ENCODE measurements at regions not wholly inside any gene's neighbourhood (a gene's known extent, or its start where the extent isn't known, plus 50 kb on each side); places are given as distances from the start of the nearest gene placed in this dataset.

DNA sequence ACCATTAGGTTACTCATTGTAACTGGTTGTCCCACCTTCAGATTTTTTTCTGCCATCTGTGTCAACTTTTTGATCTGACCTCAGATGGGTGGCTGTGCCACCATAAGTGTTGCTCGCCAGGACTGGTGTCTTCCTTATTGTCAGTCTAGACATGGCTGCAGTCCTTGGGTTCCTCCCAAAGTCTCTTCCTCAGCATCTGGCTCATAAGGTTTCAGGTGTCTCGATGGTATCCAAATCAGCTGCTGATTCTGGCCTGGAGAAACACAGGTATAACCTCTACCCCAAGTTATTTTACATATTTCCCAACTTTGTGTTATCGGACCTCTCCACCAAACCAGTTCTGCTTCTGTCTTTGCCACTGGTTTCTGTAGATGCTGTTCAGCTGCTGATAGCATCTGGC, 158.5 kb downstream of the ZNF518B start:
- Histone ChIP-seq H3K27me3 (ENCODE audit: control insufficient read depth in 2 of 2, insufficient read depth in 1 of 2, low read length in 1 of 2) (no peaks in the 10 kb centered on the region), H3K4me1 (ENCODE audit: control insufficient read depth in 2 of 2, insufficient read depth in 2 of 2, low read length in 2 of 2) (no peaks in the 10 kb centered on the region), H3K9me3 (ENCODE audit: control insufficient read depth in 2 of 2, insufficient read depth in 1 of 2, low read length in 1 of 2) (no peaks in the 10 kb centered on the region), H3K4me3 (ENCODE audit: low read length in 2 of 2) (no peak overlapping the region), H3K27ac (ENCODE audit: low read depth in 1 of 2, low read length in 1 of 2) (no peak overlapping the region), H3K36me3 (ENCODE audit: control insufficient read depth in 2 of 2, insufficient read depth in 2 of 2, low read length in 1 of 2) (no peaks in the 10 kb centered on the region)
- no peak for DNase-seq (ENCODE audit: low read depth in 6 of 9, low spot score in 9 of 9)
- WGBS = 93% methylated on average over 3 of the region's 3 CpGs

DNA sequence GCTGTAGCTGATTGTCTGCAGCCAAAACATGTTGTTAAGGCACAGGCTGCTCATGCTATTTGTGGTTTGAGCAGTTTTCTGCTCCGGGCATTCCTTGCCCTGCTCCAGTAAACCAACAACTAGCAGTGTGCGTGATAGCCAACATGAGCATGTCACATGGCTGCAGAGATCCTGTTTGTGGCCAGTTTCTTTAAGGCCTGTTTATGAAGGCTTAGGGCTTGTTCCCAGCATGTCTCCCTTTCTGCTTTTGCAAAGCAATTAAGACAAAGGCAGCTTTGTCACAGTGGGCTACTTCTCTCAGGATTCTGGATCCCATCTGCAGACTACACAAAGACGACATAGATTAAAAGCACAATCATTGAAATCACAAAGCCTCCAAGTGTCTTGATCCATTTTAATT, 160.5 kb downstream of the ZNF518B start:
- Histone ChIP-seq H3K36me3 (ENCODE audit: control insufficient read depth in 2 of 2, insufficient read depth in 2 of 2, low read length in 1 of 2) (no peaks in the 10 kb centered on the region), H3K27me3 (ENCODE audit: control insufficient read depth in 2 of 2, insufficient read depth in 1 of 2, low read length in 1 of 2) (no peaks in the 10 kb centered on the region), H3K9me3 (ENCODE audit: control insufficient read depth in 2 of 2, insufficient read depth in 1 of 2, low read length in 1 of 2) (no peaks in the 10 kb centered on the region), H3K4me1 (ENCODE audit: control insufficient read depth in 2 of 2, insufficient read depth in 2 of 2, low read length in 2 of 2) (no peaks in the 10 kb centered on the region), H3K4me3 (ENCODE audit: low read length in 2 of 2) (no peak overlapping the region), H3K27ac (ENCODE audit: low read depth in 1 of 2, low read length in 1 of 2) (no peak overlapping the region)
- WGBS = 72% methylated on average over 3 of the region's 3 CpGs
- DNase-seq (ENCODE audit: low read depth in 6 of 9, low spot score in 9 of 9) = no peak

DNA sequence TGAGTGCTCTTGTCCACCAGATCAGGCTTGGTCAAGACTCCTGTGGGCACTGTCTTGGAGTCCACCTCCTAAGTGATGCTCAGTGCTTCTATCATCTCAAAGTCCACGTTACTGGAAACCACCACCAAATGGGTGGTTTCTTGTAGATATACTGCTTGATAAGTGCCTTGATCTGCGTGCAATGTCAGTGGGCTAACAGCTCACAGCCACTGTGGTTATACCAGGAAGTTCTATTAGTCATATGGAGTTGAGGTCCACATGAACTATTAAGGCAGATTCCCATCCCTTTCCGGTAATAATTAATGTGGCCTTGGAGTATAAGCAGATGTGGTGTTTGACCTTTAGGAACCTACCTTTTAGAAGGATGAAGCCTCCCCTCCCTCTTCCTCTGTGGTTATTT, 161.9 kb downstream of the ZNF518B start:
- WGBS = 85% methylated on average over 3 of the region's 3 CpGs
- no peaks in the 10 kb centered on the region for H3K36me3 ChIP-seq (ENCODE audit: control insufficient read depth in 2 of 2, insufficient read depth in 2 of 2, low read length in 1 of 2)
- H3K9me3 ChIP-seq (ENCODE audit: control insufficient read depth in 2 of 2, insufficient read depth in 1 of 2, low read length in 1 of 2) = no peaks in the 10 kb centered on the region
- no peak overlapping the region for H3K4me3 ChIP-seq (ENCODE audit: low read length in 2 of 2)
- no peak overlapping the region for H3K27ac ChIP-seq (ENCODE audit: low read depth in 1 of 2, low read length in 1 of 2)
- no peaks in the 10 kb centered on the region for H3K27me3 ChIP-seq (ENCODE audit: control insufficient read depth in 2 of 2, insufficient read depth in 1 of 2, low read length in 1 of 2)
- no peak for DNase-seq (ENCODE audit: low read depth in 6 of 9, low spot score in 9 of 9)
- no peaks in the 10 kb centered on the region for H3K4me1 ChIP-seq (ENCODE audit: control insufficient read depth in 2 of 2, insufficient read depth in 2 of 2, low read length in 2 of 2)

DNA sequence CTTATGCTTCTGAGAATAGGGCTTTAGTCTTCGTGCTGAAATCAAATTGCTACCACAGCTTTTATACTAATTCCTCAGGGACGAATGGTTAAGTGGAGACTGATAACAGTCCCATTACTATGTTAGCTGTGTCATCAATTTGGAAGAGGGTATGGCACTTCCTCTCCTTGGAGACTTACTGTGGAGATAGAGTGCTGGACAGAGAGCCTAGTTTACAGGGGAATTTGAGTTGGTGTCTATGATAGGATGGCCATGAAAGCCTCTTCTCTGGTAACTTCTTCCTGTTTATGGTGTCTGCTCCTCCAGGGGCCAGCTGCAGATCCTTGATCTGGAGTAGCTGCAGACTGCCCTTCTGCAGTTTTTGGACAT, 167.7 kb downstream of the ZNF518B start:
- no peak overlapping the region for H3K27ac ChIP-seq (ENCODE audit: low read depth in 1 of 2, low read length in 1 of 2)
- no peak for DNase-seq (ENCODE audit: low read depth in 6 of 9, low spot score in 9 of 9)
- no peaks in the 10 kb centered on the region for H3K27me3 ChIP-seq (ENCODE audit: control insufficient read depth in 2 of 2, insufficient read depth in 1 of 2, low read length in 1 of 2)
- no peaks in the 10 kb centered on the region for H3K9me3 ChIP-seq (ENCODE audit: control insufficient read depth in 2 of 2, insufficient read depth in 1 of 2, low read length in 1 of 2)
- WGBS = 91% methylated on average over 2 of the region's 2 CpGs
- H3K36me3 ChIP-seq (ENCODE audit: control insufficient read depth in 2 of 2, insufficient read depth in 2 of 2, low read length in 1 of 2) = no peaks in the 10 kb centered on the region
- H3K4me1 ChIP-seq (ENCODE audit: control insufficient read depth in 2 of 2, insufficient read depth in 2 of 2, low read length in 2 of 2) = no peaks in the 10 kb centered on the region
- H3K4me3 ChIP-seq (ENCODE audit: low read length in 2 of 2) = no peak overlapping the region

DNA sequence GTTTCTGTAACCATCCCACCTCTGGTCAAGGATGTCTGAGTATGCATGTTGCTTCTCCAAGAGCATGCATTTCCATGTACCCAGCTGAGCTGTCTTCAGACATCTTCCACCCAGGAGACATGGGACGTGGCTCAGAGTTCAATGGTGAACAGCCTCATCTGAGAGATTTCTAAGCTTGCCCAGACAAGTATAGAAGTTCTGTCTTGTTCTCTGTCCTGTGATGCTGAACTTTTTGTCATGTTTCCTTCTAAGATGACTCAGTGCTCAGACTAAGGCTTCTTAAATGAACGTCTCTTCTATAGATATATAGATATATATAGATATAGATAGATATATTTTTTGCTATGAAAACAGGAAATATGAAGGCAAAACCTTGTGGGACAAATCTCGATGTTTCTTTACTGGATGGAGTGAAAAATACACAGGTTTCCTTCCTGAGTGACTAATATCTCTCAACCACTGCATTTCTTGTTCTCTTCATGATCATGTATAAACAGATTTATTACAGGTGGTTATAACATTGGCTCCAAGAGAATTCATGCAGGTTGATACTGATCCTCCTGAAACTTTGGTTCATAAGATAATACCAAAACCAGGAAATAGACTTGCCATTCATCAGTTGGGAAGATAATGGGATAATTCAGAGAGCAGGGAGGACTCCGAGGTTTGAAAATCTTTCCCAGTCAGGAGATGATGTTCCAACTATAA, 168.2 kb downstream of the ZNF518B start:
- no peaks in the 10 kb centered on the region for H3K27me3 ChIP-seq (ENCODE audit: control insufficient read depth in 2 of 2, insufficient read depth in 1 of 2, low read length in 1 of 2)
- DNase-seq (ENCODE audit: low read depth in 6 of 9, low spot score in 9 of 9) = no peak
- 76% methylated on average over 4 of the region's 4 CpGs for WGBS

DNA sequence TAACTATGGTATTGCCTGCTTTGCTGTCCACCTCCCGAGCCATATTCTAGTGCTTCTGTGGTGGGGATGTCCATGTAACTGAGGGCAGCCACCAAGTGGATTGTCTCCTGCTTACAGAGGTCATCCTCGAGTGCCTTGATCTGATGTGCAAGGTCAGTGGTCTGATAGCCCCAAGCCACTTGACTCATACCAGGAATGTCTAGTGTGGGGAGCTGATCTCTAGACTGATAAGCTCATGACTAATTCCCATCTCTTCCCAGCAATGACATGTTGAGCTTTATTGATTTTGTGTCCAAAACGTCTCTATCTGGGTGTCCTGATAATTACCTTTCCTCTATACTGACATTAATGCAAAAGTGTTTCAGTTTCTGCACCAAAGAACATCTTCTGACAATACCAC, 168.4 kb upstream of the WDR1 start:
- no peaks in the 10 kb centered on the region for H3K4me1 ChIP-seq (ENCODE audit: control insufficient read depth in 2 of 2, insufficient read depth in 2 of 2, low read length in 2 of 2)
- WGBS = 61% methylated on average over 3 of the region's 3 CpGs
- no peak for DNase-seq (ENCODE audit: low read depth in 6 of 9, low spot score in 9 of 9)

More for the DNA sequence above, 168.2 kb downstream of the ZNF518B start:
- no peaks in the 10 kb centered on the region for H3K36me3 ChIP-seq (ENCODE audit: control insufficient read depth in 2 of 2, insufficient read depth in 2 of 2, low read length in 1 of 2)
- no peak overlapping the region for H3K4me3 ChIP-seq (ENCODE audit: low read length in 2 of 2)
- H3K4me1 ChIP-seq (ENCODE audit: control insufficient read depth in 2 of 2, insufficient read depth in 2 of 2, low read length in 2 of 2) = no peaks in the 10 kb centered on the region
- H3K27ac ChIP-seq (ENCODE audit: low read depth in 1 of 2, low read length in 1 of 2) = no peak overlapping the region
- H3K9me3 ChIP-seq (ENCODE audit: control insufficient read depth in 2 of 2, insufficient read depth in 1 of 2, low read length in 1 of 2) = no peaks in the 10 kb centered on the region

DNA sequence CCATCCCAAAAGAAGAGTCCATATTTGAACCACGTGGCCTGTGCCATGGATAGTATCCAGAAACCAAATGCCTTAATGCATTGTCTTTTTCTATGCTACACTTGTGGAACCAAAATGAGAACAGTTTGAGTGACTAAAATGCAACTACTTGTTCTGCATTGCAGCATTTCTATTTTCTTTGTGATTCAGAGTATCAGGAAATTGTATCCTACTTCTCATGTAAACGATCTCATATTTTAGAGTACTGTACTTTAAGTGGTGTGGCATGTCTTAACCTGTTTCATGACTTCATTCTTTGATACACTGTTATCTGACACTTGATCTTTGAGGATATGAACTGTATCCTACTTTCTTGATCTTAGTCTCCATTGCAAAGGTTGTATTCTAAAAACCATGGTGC, 167.2 kb upstream of the WDR1 start:
- 83% methylated on average over 2 of the region's 2 CpGs for WGBS
- no peaks in the 10 kb centered on the region for H3K9me3 ChIP-seq (ENCODE audit: control insufficient read depth in 2 of 2, insufficient read depth in 1 of 2, low read length in 1 of 2)
- no peaks in the 10 kb centered on the region for H3K27me3 ChIP-seq (ENCODE audit: control insufficient read depth in 2 of 2, insufficient read depth in 1 of 2, low read length in 1 of 2)
- no peaks in the 10 kb centered on the region for H3K36me3 ChIP-seq (ENCODE audit: control insufficient read depth in 2 of 2, insufficient read depth in 2 of 2, low read length in 1 of 2)
- no peak overlapping the region for H3K27ac ChIP-seq (ENCODE audit: low read depth in 1 of 2, low read length in 1 of 2)
- no peaks in the 10 kb centered on the region for H3K4me1 ChIP-seq (ENCODE audit: control insufficient read depth in 2 of 2, insufficient read depth in 2 of 2, low read length in 2 of 2)
- DNase-seq (ENCODE audit: low read depth in 6 of 9, low spot score in 9 of 9) = no peak
- no peak overlapping the region for H3K4me3 ChIP-seq (ENCODE audit: low read length in 2 of 2)

More for the DNA sequence above, 168.4 kb upstream of the WDR1 start:
- Histone ChIP-seq H3K36me3 (ENCODE audit: control insufficient read depth in 2 of 2, insufficient read depth in 2 of 2, low read length in 1 of 2) (no peaks in the 10 kb centered on the region), H3K4me3 (ENCODE audit: low read length in 2 of 2) (no peak overlapping the region), H3K27me3 (ENCODE audit: control insufficient read depth in 2 of 2, insufficient read depth in 1 of 2, low read length in 1 of 2) (no peaks in the 10 kb centered on the region), H3K9me3 (ENCODE audit: control insufficient read depth in 2 of 2, insufficient read depth in 1 of 2, low read length in 1 of 2) (no peaks in the 10 kb centered on the region), H3K27ac (ENCODE audit: low read depth in 1 of 2, low read length in 1 of 2) (no peak overlapping the region)

DNA sequence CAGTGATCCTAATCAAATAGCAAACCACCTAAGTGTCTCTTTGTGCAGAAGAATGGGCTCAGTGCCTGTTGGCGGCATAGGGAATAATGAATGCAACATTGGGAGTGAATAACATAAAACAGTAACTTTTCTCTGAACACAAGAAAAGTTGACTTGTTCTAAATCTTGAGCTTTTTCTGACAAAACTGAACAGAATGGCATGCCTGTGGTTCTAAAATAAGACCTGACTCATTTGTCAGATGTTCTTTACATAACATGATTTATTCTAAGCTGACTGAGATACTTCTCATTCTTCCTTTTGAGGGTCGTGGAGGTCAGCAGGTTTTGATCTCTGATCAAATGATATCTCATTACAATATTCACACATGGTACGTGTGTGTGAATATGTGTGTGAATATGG, 165.4 kb upstream of the WDR1 start:
- no peak overlapping the region for H3K4me3 ChIP-seq (ENCODE audit: low read length in 2 of 2)
- H3K4me1 ChIP-seq (ENCODE audit: control insufficient read depth in 2 of 2, insufficient read depth in 2 of 2, low read length in 2 of 2) = no peaks in the 10 kb centered on the region
- no peak overlapping the region for H3K27ac ChIP-seq (ENCODE audit: low read depth in 1 of 2, low read length in 1 of 2)
- no peaks in the 10 kb centered on the region for H3K27me3 ChIP-seq (ENCODE audit: control insufficient read depth in 2 of 2, insufficient read depth in 1 of 2, low read length in 1 of 2)
- H3K36me3 ChIP-seq (ENCODE audit: control insufficient read depth in 2 of 2, insufficient read depth in 2 of 2, low read length in 1 of 2) = no peaks in the 10 kb centered on the region
- WGBS = 77% methylated on average over 3 of the region's 3 CpGs
- no peak for DNase-seq (ENCODE audit: low read depth in 6 of 9, low spot score in 9 of 9)
- no peaks in the 10 kb centered on the region for H3K9me3 ChIP-seq (ENCODE audit: control insufficient read depth in 2 of 2, insufficient read depth in 1 of 2, low read length in 1 of 2)

DNA sequence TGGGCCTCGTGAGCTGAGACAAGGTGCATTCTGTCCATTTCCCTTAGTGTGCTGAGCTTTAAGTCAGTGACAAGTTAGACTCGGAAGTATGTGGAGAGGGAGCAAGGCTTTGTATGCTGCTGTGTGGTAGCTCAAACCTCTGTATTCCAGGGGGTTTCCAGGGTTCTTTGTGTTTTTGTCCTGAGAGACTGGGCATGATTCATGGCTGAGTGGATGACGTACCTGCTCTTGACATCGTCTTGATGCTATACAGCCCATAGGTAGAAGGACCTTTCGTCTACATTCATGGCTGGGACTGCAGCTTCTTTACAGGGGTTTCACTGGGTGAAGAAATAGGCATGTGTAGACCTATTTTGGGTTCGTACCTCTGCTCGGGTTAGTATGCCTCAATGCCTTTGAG, 162.7 kb upstream of the WDR1 start:
- Histone ChIP-seq H3K4me1 (ENCODE audit: control insufficient read depth in 2 of 2, insufficient read depth in 2 of 2, low read length in 2 of 2) (no peaks in the 10 kb centered on the region), H3K4me3 (ENCODE audit: low read length in 2 of 2) (no peak overlapping the region), H3K27me3 (ENCODE audit: control insufficient read depth in 2 of 2, insufficient read depth in 1 of 2, low read length in 1 of 2) (no peaks in the 10 kb centered on the region), H3K9me3 (ENCODE audit: control insufficient read depth in 2 of 2, insufficient read depth in 1 of 2, low read length in 1 of 2) (no peaks in the 10 kb centered on the region), H3K36me3 (ENCODE audit: control insufficient read depth in 2 of 2, insufficient read depth in 2 of 2, low read length in 1 of 2) (no peaks in the 10 kb centered on the region), H3K27ac (ENCODE audit: low read depth in 1 of 2, low read length in 1 of 2) (no peak overlapping the region)
- no peak for DNase-seq (ENCODE audit: low read depth in 6 of 9, low spot score in 9 of 9)
- 96% methylated on average over 7 of the region's 7 CpGs for WGBS

DNA sequence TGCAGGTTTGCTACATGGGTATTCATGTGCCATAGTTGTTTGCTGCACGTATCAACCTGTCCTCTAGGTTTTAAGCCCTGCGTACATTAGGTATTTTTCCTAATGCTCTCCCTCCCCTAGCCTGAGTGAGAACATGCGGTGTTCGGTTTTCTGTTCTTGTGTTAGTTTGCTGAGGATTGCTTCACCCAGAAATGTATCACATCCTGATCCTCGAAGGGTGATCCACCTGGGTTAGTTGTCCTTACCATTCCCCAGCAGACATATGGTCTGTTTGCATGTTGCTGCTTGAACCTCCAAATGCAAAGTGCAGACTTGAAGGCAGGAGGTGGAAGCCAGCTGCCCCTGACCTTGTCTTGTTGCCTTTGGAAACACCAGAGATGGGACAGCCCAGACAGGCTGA, 161.5 kb upstream of the WDR1 start:
- Histone ChIP-seq H3K27ac (ENCODE audit: low read depth in 1 of 2, low read length in 1 of 2) (no peak overlapping the region), H3K36me3 (ENCODE audit: control insufficient read depth in 2 of 2, insufficient read depth in 2 of 2, low read length in 1 of 2) (no peaks in the 10 kb centered on the region), H3K4me3 (ENCODE audit: low read length in 2 of 2) (no peak overlapping the region), H3K4me1 (ENCODE audit: control insufficient read depth in 2 of 2, insufficient read depth in 2 of 2, low read length in 2 of 2) (no peaks in the 10 kb centered on the region), H3K9me3 (ENCODE audit: control insufficient read depth in 2 of 2, insufficient read depth in 1 of 2, low read length in 1 of 2) (no peaks in the 10 kb centered on the region), H3K27me3 (ENCODE audit: control insufficient read depth in 2 of 2, insufficient read depth in 1 of 2, low read length in 1 of 2) (no peaks in the 10 kb centered on the region)
- 93% methylated on average over 5 of the region's 5 CpGs for WGBS
- DNase-seq (ENCODE audit: low read depth in 6 of 9, low spot score in 9 of 9) = no peak

All from thymus (tissue), 11 donors.